ENCODE measurements at regions not wholly inside any gene's neighbourhood (a gene's known extent, or its start where the extent isn't known, plus 50 kb on each side); places are given as distances from the start of the nearest gene placed in this dataset.
A peak's percentile ranks its signal among the peaks of the same experiment; 100 is the strongest.
"Not testable (repeated sequence)": the region's sequence is repeated elsewhere in the genome, so short reads cannot be mapped to it uniquely, and the experiment has no call there.

GRCh38 chr2:198314559-198315153 is 510.3 kb downstream of the PLCL1 start:
- DNase-seq (ENCODE audit: low read depth in 3 of 3, low spot score in 1 of 3), result no peak

GRCh38 chr2:198312596-198313483 is 508.4 kb downstream of the PLCL1 start:
- no peak for DNase-seq (ENCODE audit: low read depth in 3 of 3, low spot score in 1 of 3)

- no peak for DNase-seq (ENCODE audit: low read depth in 3 of 3, low spot score in 1 of 3)
These were observed 506.6 kb downstream of the PLCL1 start for GRCh38 chr2:198311020-198311419.

- DNase-seq (ENCODE audit: low read depth in 3 of 3, low spot score in 1 of 3), result peak in 2 of 3 donors; percentile 9 to 18
These were observed 505.4 kb downstream of the PLCL1 start for GRCh38 chr2:198309673-198310280.

GRCh38 chr2:198309081-198309480 is 504.7 kb downstream of the PLCL1 start:
- no peak for DNase-seq (ENCODE audit: low read depth in 3 of 3, low spot score in 1 of 3)

GRCh38 chr2:198308368-198308767 is 504.0 kb downstream of the PLCL1 start:
- no peak for DNase-seq (ENCODE audit: low read depth in 3 of 3, low spot score in 1 of 3)

- no peak for DNase-seq (ENCODE audit: low read depth in 3 of 3, low spot score in 1 of 3)
These were observed 502.7 kb downstream of the PLCL1 start for GRCh38 chr2:198307093-198307492.

GRCh38 chr2:198304859-198305258 is 500.5 kb downstream of the PLCL1 start:
- no peak for DNase-seq (ENCODE audit: low read depth in 3 of 3, low spot score in 1 of 3)

- DNase-seq (ENCODE audit: low read depth in 3 of 3, low spot score in 1 of 3), result no peak
These were observed 493.0 kb downstream of the PLCL1 start for GRCh38 chr2:198297350-198297749.

GRCh38 chr2:198296665-198297308 is 492.4 kb downstream of the PLCL1 start:
- DNase-seq (ENCODE audit: low read depth in 3 of 3, low spot score in 1 of 3), result peak in 2 of 3 donors; percentile 31 to 33

GRCh38 chr2:198293281-198293680 is 488.9 kb downstream of the PLCL1 start:
- no peak for DNase-seq (ENCODE audit: low read depth in 3 of 3, low spot score in 1 of 3)

- no peak for DNase-seq (ENCODE audit: low read depth in 3 of 3, low spot score in 1 of 3)
These were observed 485.4 kb downstream of the PLCL1 start for GRCh38 chr2:198289811-198290210.

- DNase-seq (ENCODE audit: low read depth in 3 of 3, low spot score in 1 of 3), result no peak
These were observed 483.3 kb downstream of the PLCL1 start for GRCh38 chr2:198287706-198288105.

- no peak for DNase-seq (ENCODE audit: low read depth in 3 of 3, low spot score in 1 of 3)
These were observed 480.8 kb downstream of the PLCL1 start for GRCh38 chr2:198285216-198285615.

- no peak for DNase-seq (ENCODE audit: low read depth in 3 of 3, low spot score in 1 of 3)
These were observed 478.8 kb downstream of the PLCL1 start for GRCh38 chr2:198283146-198283545.

- DNase-seq (ENCODE audit: low read depth in 3 of 3, low spot score in 1 of 3), result no peak
These were observed 477.7 kb downstream of the PLCL1 start for GRCh38 chr2:198282061-198282460.

- DNase-seq (ENCODE audit: low read depth in 3 of 3, low spot score in 1 of 3), result no peak
These were observed 475.8 kb downstream of the PLCL1 start for GRCh38 chr2:198280145-198280544.

- DNase-seq (ENCODE audit: low read depth in 3 of 3, low spot score in 1 of 3), result no peak
These were observed 474.6 kb downstream of the PLCL1 start for GRCh38 chr2:198279026-198279425.

GRCh38 chr2:198277181-198277580 is 472.8 kb downstream of the PLCL1 start:
- no peak for DNase-seq (ENCODE audit: low read depth in 3 of 3, low spot score in 1 of 3)

GRCh38 chr2:198273660-198274059 is 469.3 kb downstream of the PLCL1 start:
- no peak for DNase-seq (ENCODE audit: low read depth in 3 of 3, low spot score in 1 of 3)

GRCh38 chr2:198270157-198270556 is 465.8 kb downstream of the PLCL1 start:
- not testable (repeated sequence) for DNase-seq (ENCODE audit: low read depth in 3 of 3, low spot score in 1 of 3)

- no peak for DNase-seq (ENCODE audit: low read depth in 3 of 3, low spot score in 1 of 3)
These were observed 464.1 kb downstream of the PLCL1 start for GRCh38 chr2:198268519-198268918.

Measured in stimulated activated CD4-positive, alpha-beta T cell treated with anti-CD3 and anti-CD28 coated beads, TNF-alpha, amount 100 ng/mL, for 1 hour (primary cell).